AG09319 (cell line): ENCODE measurements at regions not wholly inside any gene's neighbourhood (a gene's known extent, or its start where the extent isn't known, plus 50 kb on each side); places are given as distances from the start of the nearest gene placed in this dataset.
"Not testable (repeated sequence)": the region's sequence is repeated elsewhere in the genome, so short reads cannot be mapped to it uniquely, and the experiment has no call there.

ENCODE experiments used
- DNase-seq: peaks from one replicate; pipeline ENCODE4 v3.0.0-alpha.2; 2010; ENCODE audit warnings: low read depth; ENCODE audit errors: extremely low read depth
- TF ChIP-seq, protein P1 (sequence below): IDR thresholded peaks from 2 replicates; pipeline ENCODE4 v1.5.1; 2011; ENCODE audit warnings: low read depth, mild to moderate bottlenecking, inconsistent platforms, low read length, moderate library complexity

DNA sequence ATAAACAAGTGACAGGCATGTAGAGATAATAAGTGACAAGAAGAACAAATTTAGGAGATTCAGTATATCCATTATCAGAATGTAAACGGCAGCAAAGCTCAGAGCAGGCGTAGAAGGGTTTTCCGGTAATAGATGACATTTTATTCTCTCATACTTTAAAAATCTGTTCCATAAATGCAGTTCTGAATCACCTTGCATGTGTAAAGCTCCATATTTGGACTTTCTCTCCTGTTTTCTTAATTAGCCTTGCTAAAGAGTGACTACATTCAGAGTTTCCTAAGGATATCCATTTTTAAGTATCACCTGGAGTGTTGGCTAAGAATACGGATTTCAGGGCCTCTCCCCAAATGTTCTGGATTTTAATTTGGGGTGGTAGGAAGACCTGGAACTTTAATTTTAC lies 122.0 kb downstream of the SPP2 start:
- no peak for DNase-seq
- TF ChIP-seq, protein P1, sequence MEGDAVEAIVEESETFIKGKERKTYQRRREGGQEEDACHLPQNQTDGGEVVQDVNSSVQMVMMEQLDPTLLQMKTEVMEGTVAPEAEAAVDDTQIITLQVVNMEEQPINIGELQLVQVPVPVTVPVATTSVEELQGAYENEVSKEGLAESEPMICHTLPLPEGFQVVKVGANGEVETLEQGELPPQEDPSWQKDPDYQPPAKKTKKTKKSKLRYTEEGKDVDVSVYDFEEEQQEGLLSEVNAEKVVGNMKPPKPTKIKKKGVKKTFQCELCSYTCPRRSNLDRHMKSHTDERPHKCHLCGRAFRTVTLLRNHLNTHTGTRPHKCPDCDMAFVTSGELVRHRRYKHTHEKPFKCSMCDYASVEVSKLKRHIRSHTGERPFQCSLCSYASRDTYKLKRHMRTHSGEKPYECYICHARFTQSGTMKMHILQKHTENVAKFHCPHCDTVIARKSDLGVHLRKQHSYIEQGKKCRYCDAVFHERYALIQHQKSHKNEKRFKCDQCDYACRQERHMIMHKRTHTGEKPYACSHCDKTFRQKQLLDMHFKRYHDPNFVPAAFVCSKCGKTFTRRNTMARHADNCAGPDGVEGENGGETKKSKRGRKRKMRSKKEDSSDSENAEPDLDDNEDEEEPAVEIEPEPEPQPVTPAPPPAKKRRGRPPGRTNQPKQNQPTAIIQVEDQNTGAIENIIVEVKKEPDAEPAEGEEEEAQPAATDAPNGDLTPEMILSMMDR = no peak

DNA sequence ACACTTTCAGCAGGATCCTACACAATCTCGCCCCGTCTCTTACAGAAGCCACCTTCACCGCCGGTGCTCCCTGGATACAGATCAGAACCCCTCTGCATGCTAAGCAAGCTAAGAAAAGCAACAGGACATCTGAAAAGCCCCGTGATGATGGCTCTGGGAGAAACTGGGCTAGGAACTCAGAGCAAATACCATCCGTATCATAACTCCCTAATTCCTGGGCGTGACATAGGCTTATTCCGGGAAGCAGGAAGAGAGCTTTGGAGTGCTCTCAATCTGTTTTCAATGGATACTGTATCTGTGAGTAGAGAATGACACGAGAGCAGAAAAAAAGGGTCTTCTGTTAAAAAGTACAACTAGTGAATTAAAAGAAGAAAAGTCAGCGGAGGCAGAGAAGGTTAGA lies 121.6 kb downstream of the SPP2 start:
- TF ChIP-seq, protein P1 = no peak
- no peak for DNase-seq

DNA sequence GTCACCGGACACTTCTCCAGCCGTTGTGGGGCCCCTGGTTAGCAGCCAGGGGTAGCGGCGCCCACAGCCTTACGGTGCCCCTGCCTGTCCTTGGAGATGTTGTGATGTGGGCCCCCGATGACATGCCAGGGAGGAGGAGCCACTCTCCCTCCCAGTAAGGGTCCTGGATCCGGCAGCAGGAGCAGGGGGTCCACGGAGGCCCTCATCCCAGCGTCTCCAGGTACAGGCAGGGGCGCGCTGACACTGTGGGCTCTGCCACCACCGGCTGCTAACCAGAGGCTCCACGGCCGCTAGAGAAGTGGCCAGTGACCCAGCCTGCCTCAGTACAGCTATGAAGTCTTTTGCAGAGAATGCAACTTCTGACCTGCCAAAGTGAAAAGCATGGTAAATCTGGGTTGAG lies 121.2 kb downstream of the SPP2 start:
- TF ChIP-seq, protein P1 = no peak
- DNase-seq = no peak

DNA sequence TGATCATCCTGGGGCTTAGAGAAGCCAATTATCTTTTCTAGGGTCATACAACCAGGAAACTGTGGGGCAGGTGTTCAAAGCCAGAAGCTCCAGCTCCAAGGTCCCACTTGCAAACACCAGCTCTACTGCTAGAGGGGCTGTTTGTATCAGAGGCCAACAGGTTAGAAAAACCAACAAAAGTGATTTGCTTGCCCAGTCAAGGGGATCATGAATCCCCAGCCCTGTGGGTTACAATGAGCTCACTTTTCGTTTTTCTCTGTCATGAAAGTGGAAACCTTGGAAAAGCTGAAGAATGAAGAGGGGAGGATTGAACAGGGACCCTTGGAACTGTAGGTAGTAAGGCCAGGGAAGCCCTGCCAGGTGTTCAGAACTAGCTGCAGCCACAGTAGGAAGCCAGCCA lies 119.2 kb downstream of the SPP2 start:
- DNase-seq = no peak
- TF ChIP-seq, protein P1 = no peak

DNA sequence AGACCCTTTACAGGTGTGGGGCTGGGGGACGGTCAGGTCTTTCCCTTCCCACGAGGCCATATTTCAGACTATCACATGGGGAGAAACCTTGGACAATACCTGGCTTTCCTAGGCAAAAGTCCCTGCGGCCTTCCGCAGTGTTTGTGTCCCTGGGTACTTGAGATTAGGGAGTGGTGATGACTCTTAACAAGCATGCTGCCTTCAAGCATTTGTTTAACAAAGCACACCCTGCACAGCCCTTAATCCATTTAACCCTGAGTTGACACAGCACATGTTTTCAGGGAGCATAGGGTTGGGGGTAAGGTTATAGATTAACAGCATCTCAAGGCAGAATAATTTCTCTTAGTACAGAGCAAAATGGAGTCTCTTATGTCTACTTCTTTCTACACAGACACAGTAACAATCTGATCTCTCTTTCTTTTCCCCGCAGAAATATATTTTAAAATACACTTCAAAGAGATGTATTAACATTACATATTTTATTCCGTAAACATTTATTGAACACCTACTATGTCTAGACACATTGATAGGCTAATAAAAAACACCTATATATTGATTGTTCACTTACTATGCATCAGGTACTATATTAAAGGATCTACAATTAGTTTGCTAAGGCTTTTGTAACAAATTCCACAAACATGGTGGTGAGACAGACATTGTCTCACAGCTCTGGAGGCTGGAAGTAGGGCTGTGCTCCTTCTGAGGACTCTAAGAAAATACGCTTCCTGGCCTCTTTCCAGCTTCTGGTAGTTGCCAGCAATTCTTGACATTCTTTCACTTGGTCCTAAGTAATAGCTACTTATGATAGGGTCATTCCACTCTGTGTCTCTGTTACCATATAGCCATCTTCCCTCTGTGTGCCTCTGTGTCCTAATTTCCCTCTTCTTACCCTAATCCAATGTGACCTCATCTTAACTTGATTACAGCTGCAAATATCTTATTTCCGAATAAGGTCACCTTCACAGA lies 118.4 kb downstream of the SPP2 start:
- not testable (repeated sequence) for DNase-seq

DNA sequence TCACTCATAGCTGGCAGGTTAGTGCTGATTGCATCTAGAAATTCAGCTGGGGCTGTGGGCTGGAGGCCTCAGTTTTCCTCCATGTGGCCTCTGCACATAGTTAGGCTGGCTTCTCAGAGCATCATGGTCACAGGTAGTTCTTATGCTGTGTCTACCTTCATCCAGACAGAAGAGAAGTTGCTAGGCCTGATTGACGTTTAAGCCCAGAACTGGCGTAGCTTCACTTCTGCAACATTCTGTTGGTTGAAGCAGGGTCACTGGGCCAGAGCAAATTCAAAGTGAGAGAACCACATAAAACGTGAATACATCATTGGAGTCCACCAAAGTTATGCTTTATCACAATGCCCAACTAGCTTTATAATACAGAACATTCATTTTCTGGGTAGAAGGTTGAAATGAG lies 116.0 kb downstream of the SPP2 start:
- DNase-seq = no peak
- TF ChIP-seq, protein P1 = no peak

DNA sequence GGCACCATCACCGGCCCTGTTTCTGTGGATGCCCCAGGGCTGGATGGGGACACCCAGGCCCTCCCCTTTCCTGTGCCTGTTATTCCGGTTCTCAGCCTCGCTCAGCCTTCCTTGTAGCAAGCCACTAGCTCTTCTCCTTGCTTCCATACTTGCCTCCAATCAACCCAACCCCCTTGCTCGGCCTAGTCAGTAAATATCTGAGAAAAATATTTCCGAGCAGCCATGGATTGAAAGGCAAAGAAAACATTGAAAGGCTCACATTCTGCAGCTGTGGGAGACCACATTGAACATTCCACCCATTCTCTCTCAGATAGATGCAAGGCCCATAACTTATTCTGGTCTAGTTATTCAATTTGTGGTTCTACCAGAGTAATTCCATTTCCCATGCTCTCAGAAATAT lies 114.9 kb downstream of the SPP2 start:
- DNase-seq = no peak
- TF ChIP-seq, protein P1 = no peak
